ENCODE measurements at regions not wholly inside any gene's neighbourhood (a gene's known extent, or its start where the extent isn't known, plus 50 kb on each side); places are given as distances from the start of the nearest gene placed in this dataset.

DNA sequence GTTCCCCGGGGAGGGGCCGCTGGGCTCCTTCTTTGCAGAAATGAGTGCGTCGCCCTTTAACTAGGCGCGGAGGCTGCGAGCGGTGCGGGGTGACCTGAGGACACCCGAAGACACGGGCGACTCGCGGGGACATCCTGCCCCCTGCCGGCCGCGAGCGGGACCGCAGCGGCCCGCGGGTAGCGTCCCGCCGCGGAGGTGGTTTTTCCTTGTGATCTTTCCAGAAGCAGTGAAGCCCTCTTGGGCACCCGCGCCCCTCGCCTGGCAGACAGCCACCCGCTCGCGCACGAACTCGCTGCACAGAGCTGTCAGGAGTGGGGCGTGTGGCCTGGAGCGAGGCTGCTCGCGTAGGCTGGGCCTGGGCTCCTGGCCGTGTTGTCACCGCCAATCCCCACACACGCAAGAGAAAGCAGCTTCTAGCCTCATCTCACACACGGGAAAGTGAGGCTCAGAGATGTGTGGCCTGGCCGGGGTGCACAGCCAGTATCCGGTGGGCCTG, 67.2 kb downstream of the DIO3 start:
- TF ChIP-seq, protein P1, sequence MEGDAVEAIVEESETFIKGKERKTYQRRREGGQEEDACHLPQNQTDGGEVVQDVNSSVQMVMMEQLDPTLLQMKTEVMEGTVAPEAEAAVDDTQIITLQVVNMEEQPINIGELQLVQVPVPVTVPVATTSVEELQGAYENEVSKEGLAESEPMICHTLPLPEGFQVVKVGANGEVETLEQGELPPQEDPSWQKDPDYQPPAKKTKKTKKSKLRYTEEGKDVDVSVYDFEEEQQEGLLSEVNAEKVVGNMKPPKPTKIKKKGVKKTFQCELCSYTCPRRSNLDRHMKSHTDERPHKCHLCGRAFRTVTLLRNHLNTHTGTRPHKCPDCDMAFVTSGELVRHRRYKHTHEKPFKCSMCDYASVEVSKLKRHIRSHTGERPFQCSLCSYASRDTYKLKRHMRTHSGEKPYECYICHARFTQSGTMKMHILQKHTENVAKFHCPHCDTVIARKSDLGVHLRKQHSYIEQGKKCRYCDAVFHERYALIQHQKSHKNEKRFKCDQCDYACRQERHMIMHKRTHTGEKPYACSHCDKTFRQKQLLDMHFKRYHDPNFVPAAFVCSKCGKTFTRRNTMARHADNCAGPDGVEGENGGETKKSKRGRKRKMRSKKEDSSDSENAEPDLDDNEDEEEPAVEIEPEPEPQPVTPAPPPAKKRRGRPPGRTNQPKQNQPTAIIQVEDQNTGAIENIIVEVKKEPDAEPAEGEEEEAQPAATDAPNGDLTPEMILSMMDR (IDR thresholded peaks at IDR 0.05 in 8 of 11, conservative IDR thresholded peaks at IDR 0.05 in 3 of 11) = peak; percentile 94 to 100 (median 99)
- no peak for TF ChIP-seq POLR2A (IDR thresholded peaks at IDR 0.05)
- peak in 2 of 3 donors; percentile 60 to 73 for TF ChIP-seq POLR2AphosphoS5 (IDR thresholded peaks at IDR 0.05)

Measured in spleen (tissue), 7 donors.